K562 (cell line): ENCODE measurements at regions not wholly inside any gene's neighbourhood (a gene's known extent, or its start where the extent isn't known, plus 50 kb on each side); places are given as distances from the start of the nearest gene placed in this dataset.

Experiments used
- ATAC-seq: fragments of 200-7000 bp; cut with Tn5 transposase; 3 replicates; pipeline ENCODE4 v1.9.1; 2020; ENCODE audit warnings: moderate library complexity
- BruUV-seq: library from RNA; stranded (reverse); fragments of 400-500 nt; replicated peaks from 2 replicates; lab custom pipeline; 2021; lab: Mats Ljungman, UMichigan
- CTCF ChIA-PET: fragments of 300-600 bp; formaldehyde crosslinking; extraction: SDS; loops from one replicate; lab custom pipeline; 2021; ENCODE audit warnings: low intra/inter-chr PET ratio; lab: Yijun Ruan, JAX
- POLR2A ChIA-PET: fragments of 300-600, 350-650 bp; sonication (Branson Sonifier 250); formaldehyde crosslinking; extraction: SDS; loops from one replicate; lab custom pipeline; 2021; ENCODE audit warnings: antibody characterized with exemption, inconsistent platforms; lab: Yijun Ruan, JAX
- DNase-seq, 4 experiments: peaks; one replicate each; pipeline versions ENCODE4 v3.0.0 to v3.0.0-alpha.2; 2011 to 2018; ENCODE audit warnings: low spot score in 3 of 4, mixed read lengths in 3 of 4; ENCODE audit errors: extremely low read depth in 1 of 4
- FAIRE-seq: peaks from 2 replicates; lab custom pipeline; 2011; peaks lifted over from hg19 to GRCh38; lab: Jason Lieb, UNC
- H2AFZ ChIP-seq: 2 replicates; pipeline ENCODE4 v1.6.0; 2011; ENCODE audit warnings: low read depth, low read length, control low read depth, inconsistent platforms
- H3K27ac ChIP-seq: fragments of 200-600 bp; 3 replicates; pipeline ENCODE4 v1.8.0; 2011; ENCODE audit warnings: low read depth, mild to moderate bottlenecking, control low read depth, inconsistent platforms, low read length, moderate library complexity, mixed read lengths; ENCODE audit errors: extremely low read depth
- H3K27me3 ChIP-seq, 2 experiments: fragments of 300-600 bp in 1 of 2; 2 replicates in 1 of 2; 3 replicates in 1 of 2; pipeline versions ENCODE4 v1.6.0 to v1.8.0; 2011; ENCODE audit warnings: inconsistent platforms in 2 of 2, low read length in 2 of 2, mild to moderate bottlenecking in 1 of 2, mixed read lengths in 1 of 2, moderate library complexity in 1 of 2; ENCODE audit not compliant: control insufficient read depth in 2 of 2, insufficient read depth in 2 of 2
- H3K36me3 ChIP-seq: fragments of 300-600 bp; 3 replicates; pipeline ENCODE4 v1.8.0; 2011; ENCODE audit warnings: mild to moderate bottlenecking, low read length, inconsistent platforms; ENCODE audit not compliant: control insufficient read depth, insufficient read depth
- H3K4me1 ChIP-seq, 2 experiments: fragments of 200-600 bp in 1 of 2; replicated peaks in 1 of 2; 2 replicates in 1 of 2; 3 replicates in 1 of 2; pipeline versions ENCODE4 v1.5.1 to v1.8.0; 2011; ENCODE audit warnings: inconsistent platforms in 2 of 2, low read length in 2 of 2, mild to moderate bottlenecking in 1 of 2, mixed read lengths in 1 of 2, moderate library complexity in 1 of 2; ENCODE audit not compliant: control insufficient read depth in 2 of 2, insufficient read depth in 2 of 2
- H3K4me2 ChIP-seq: 2 replicates; pipeline ENCODE4 v1.6.1; 2011; ENCODE audit warnings: low read length, control low read depth, inconsistent platforms, mixed read lengths; ENCODE audit not compliant: insufficient read depth
- H3K4me3 ChIP-seq: fragments of 200-600 bp; sonication (generic), shearing (Covaris generic); 2 replicates; pipeline ENCODE4 v1.5.1; 2016; ENCODE audit warnings: control low read depth, inconsistent platforms
- H3K79me2 ChIP-seq: fragments of 200-600 bp; 3 replicates; pipeline ENCODE4 v1.8.0; 2011; ENCODE audit warnings: low read length, inconsistent platforms; ENCODE audit not compliant: control insufficient read depth, insufficient read depth
- H3K9ac ChIP-seq, 2 experiments: 2 replicates each; pipeline versions ENCODE4 v1.6.0 to v1.6.1; 2011; ENCODE audit warnings: low read depth in 2 of 2, low read length in 2 of 2, control low read depth in 1 of 2, inconsistent platforms in 1 of 2, mild to moderate bottlenecking in 1 of 2, mixed read lengths in 1 of 2; ENCODE audit not compliant: insufficient read depth in 1 of 2
- H3K9me1 ChIP-seq: one replicate; pipeline ENCODE4 v1.6.0; 2011; ENCODE audit warnings: inconsistent platforms, mild to moderate bottlenecking, low read length, moderate library complexity; ENCODE audit not compliant: control insufficient read depth, insufficient read depth
- H3K9me3 ChIP-seq: replicated peaks from 2 replicates; pipeline ENCODE4 v1.5.1; 2011; ENCODE audit warnings: low read depth, low read length, inconsistent platforms; ENCODE audit not compliant: control insufficient read depth, insufficient read depth
- H4K20me1 ChIP-seq: replicated peaks from 2 replicates; pipeline ENCODE4 v1.6.1; 2011; ENCODE audit warnings: low read length, inconsistent platforms, mixed read lengths; ENCODE audit not compliant: control insufficient read depth, insufficient read depth
- CHCHD3 ChIP-seq: fragments of 250-450 bp; sonication (Bioruptor Pico); IDR thresholded peaks from 2 replicates; pipeline ENCODE4 v2.1.2; 2022; ENCODE audit warnings: mild to moderate bottlenecking
- HCFC1 ChIP-seq: IDR thresholded peaks from 2 replicates; pipeline ENCODE4 v1.6.1; 2012; ENCODE audit warnings: low read depth, low read length, improper control_type of control experiment
- OTX1 ChIP-seq: fragments of 450-650 bp; formaldehyde crosslinking; IDR thresholded peaks from 2 replicates; pipeline ENCODE4 v1.4.0; 2022; ENCODE audit warnings: mild to moderate bottlenecking
- SMARCE1 ChIP-seq: fragments of 450-650 bp; IDR thresholded peaks from 2 replicates; pipeline ENCODE4 v1.7.1; 2016; ENCODE audit warnings: mild to moderate bottlenecking
- ZBTB1 ChIP-seq: sonication (generic); formaldehyde crosslinking; IDR thresholded peaks from 2 replicates; pipeline ENCODE4 v1.8.1; 2023; ENCODE audit warnings: missing genetic modification reagents, low read depth, mild to moderate bottlenecking, borderline replicate concordance
- ZNF318 ChIP-seq, 2 experiments: fragments of 450-650 bp; IDR thresholded peaks; 2 replicates each; pipeline ENCODE4 v1.6.1; 2016; ENCODE audit warnings: mild to moderate bottlenecking in 2 of 2, borderline replicate concordance in 1 of 2, low read depth in 1 of 2, moderate library complexity in 1 of 2
- WGBS: fragments of 100-300 bp; shearing (Covaris generic); methylation state at CpG from one replicate; pipeline ENCODE4 v1.1.6; 2016; ENCODE audit warnings: low coverage, mixed read lengths; ENCODE audit not compliant: insufficient coverage; ENCODE audit errors: missing lambda C conversion rate; 5-methylcytosine and 5-hydroxymethylcytosine counted together
- in situ Hi-C: fragments of 300-500 bp; cut with MboI; formaldehyde crosslinking; loops from 4 replicates; pipeline ENCODE4 v1.15.0; 2018; ENCODE audit warnings: inconsistent platforms, mixed read lengths
- intact Hi-C: fragments of 100-400 bp; cut with micrococcal nuclease; formaldehyde crosslinking; loops from 2 replicates; pipeline ENCODE4 v1.14.2; 2022

- no peak for ATAC-seq
- Histone ChIP-seq H3K9me1 (no peaks in the 10 kb centered on the region), H2AFZ (no peak overlapping the region), H3K4me2 (no peak overlapping the region), H3K4me1 (no peaks in the 10 kb centered on the region), H4K20me1 (no peaks in the 10 kb centered on the region), H3K27me3 (no peaks in the 10 kb centered on the region), H3K9ac (no peak overlapping the region), H3K9me3 (no peaks in the 10 kb centered on the region), H3K36me3 (no peaks in the 10 kb centered on the region), H3K4me3 (no peak overlapping the region), H3K79me2 (no peaks in the 10 kb centered on the region), H3K27ac (no peak overlapping the region)
- no TSS peak for BruUV-seq
- FAIRE-seq: no peak
- CTCF ChIA-PET: no interaction called here
- in situ Hi-C loops: no loop called here
- intact Hi-C loops: no loop called here
- 0% methylated on average over 4 of the region's 4 CpGs for WGBS
- DNase-seq: no peak
- POLR2A ChIA-PET: no interaction called here
- TF ChIP-seq CHCHD3 (CRISPR knock-in tag): no peak
- TF ChIP-seq SMARCE1: no peak
- TF ChIP-seq ZBTB1 (CRISPR knock-in tag): no peak
- no peak for TF ChIP-seq HCFC1
- TF ChIP-seq ZNF318 (IDR thresholded peaks at IDR 0.05; ENCODE audit: borderline replicate concordance in 1 of 2, low read depth in 1 of 2): no peak
- TF ChIP-seq OTX1 (CRISPR knock-in tag): no peak
These were observed 586.0 kb downstream of the TOX3 start for GRCh38 chr16:51960931-51961330.
